NCI-H2227 treated with DMSO at 0.1 percent for 48 hours (cell line): ENCODE measurements at regions not wholly inside any gene's neighbourhood (a gene's known extent, or its start where the extent isn't known, plus 50 kb on each side); places are given as distances from the start of the nearest gene placed in this dataset.

Experiments
- DNase-seq: peaks from one replicate; lab custom pipeline; 2025; lab: John Stamatoyannopoulos, UW

GRCh38 chr1:90780981-90781380 lies 63.9 kb upstream of the BARHL2 start:
- DNase-seq = no peak

- no peak for DNase-seq
Measured at GRCh38 chr1:90779573-90779972, 62.5 kb upstream of the BARHL2 start.

- no peak for DNase-seq
Measured at GRCh38 chr1:90778486-90778885, 61.4 kb upstream of the BARHL2 start.

GRCh38 chr1:90773812-90774211 lies 56.7 kb upstream of the BARHL2 start:
- DNase-seq = no peak

- no peak for DNase-seq
Measured at GRCh38 chr1:90768826-90769225, 51.7 kb upstream of the BARHL2 start.

GRCh38 chr1:90768098-90768497 lies 51.0 kb upstream of the BARHL2 start:
- no peak for DNase-seq
